WTC11 (cell line): ENCODE measurements at regions not wholly inside any gene's neighbourhood (a gene's known extent, or its start where the extent isn't known, plus 50 kb on each side); places are given as distances from the start of the nearest gene placed in this dataset.

Source experiments
- ATF3 ChIP-seq: sonication (generic); formaldehyde crosslinking; conservative IDR thresholded peaks from 2 replicates; pipeline ENCODE4 v1.8.1; 2022; ENCODE audit warnings: mild to moderate bottlenecking, missing genetic modification reagents
- CTCF ChIP-seq: fragments of 200-600 bp; IDR thresholded peaks from 2 replicates; pipeline ENCODE4 v1.8.0; 2022; ENCODE audit warnings: antibody characterized with exemption
- E2F1 ChIP-seq: sonication (generic); formaldehyde crosslinking; IDR thresholded peaks from 2 replicates; pipeline ENCODE4 v1.8.0; 2022; ENCODE audit warnings: mild to moderate bottlenecking, missing genetic modification reagents
- E2F5 ChIP-seq: sonication (generic); formaldehyde crosslinking; IDR thresholded peaks from 2 replicates; pipeline ENCODE4 v1.8.1; 2022; ENCODE audit warnings: mild to moderate bottlenecking, moderate library complexity, missing genetic modification reagents
- EMX1 ChIP-seq: fragments of 250-450 bp; sonication (Bioruptor Pico); IDR thresholded peaks from 2 replicates; pipeline ENCODE4 v1.8.0; 2021; ENCODE audit warnings: mild to moderate bottlenecking
- FOXK1 ChIP-seq: sonication (generic); formaldehyde crosslinking; IDR thresholded peaks from 2 replicates; pipeline ENCODE4 v1.8.0; 2022; ENCODE audit warnings: mild to moderate bottlenecking, moderate library complexity, missing genetic modification reagents
- FOXP4 ChIP-seq: sonication (generic); formaldehyde crosslinking; IDR thresholded peaks from 2 replicates; pipeline ENCODE4 v1.8.0; 2022; ENCODE audit warnings: mild to moderate bottlenecking, missing genetic modification reagents
- HMGXB4 ChIP-seq: sonication (generic); formaldehyde crosslinking; IDR thresholded peaks from 2 replicates; pipeline ENCODE4 v1.8.1; 2023; ENCODE audit warnings: mild to moderate bottlenecking, moderate library complexity, missing genetic modification reagents
- MLX ChIP-seq: sonication (generic); formaldehyde crosslinking; IDR thresholded peaks from 2 replicates; pipeline ENCODE4 v1.8.1; 2023; ENCODE audit warnings: mild to moderate bottlenecking, missing genetic modification reagents, moderate library complexity
- MXD4 ChIP-seq: fragments of 250-450 bp; sonication (Bioruptor Pico); IDR thresholded peaks from 2 replicates; pipeline ENCODE4 v1.8.0; 2021; ENCODE audit warnings: mild to moderate bottlenecking, moderate library complexity, borderline replicate concordance
- PRRX2 ChIP-seq: fragments of 250-450 bp; sonication (Bioruptor Pico); IDR thresholded peaks from 2 replicates; pipeline ENCODE4 v1.8.0; 2021; ENCODE audit warnings: mild to moderate bottlenecking
- SMAD4 ChIP-seq: sonication (generic); formaldehyde crosslinking; IDR thresholded peaks from 2 replicates; pipeline ENCODE4 v1.8.0; 2022; ENCODE audit warnings: mild to moderate bottlenecking, missing genetic modification reagents
- TEAD1 ChIP-seq: sonication (generic); formaldehyde crosslinking; IDR thresholded peaks from 2 replicates; pipeline ENCODE4 v1.8.0; 2022; ENCODE audit warnings: mild to moderate bottlenecking, missing genetic modification reagents
- TP53 ChIP-seq: sonication (generic); formaldehyde crosslinking; IDR thresholded peaks from 2 replicates; pipeline ENCODE4 v1.8.1; 2023; ENCODE audit warnings: mild to moderate bottlenecking, missing genetic modification reagents
- USF1 ChIP-seq: sonication (generic); formaldehyde crosslinking; IDR thresholded peaks from 2 replicates; pipeline ENCODE4 v1.8.0; 2022; ENCODE audit warnings: mild to moderate bottlenecking, missing genetic modification reagents
- ZBTB21 ChIP-seq: sonication (generic); formaldehyde crosslinking; IDR thresholded peaks from 2 replicates; pipeline ENCODE4 v1.8.1; 2023; ENCODE audit warnings: mild to moderate bottlenecking, missing genetic modification reagents, borderline replicate concordance
- ZNF281 ChIP-seq: sonication (generic); formaldehyde crosslinking; IDR thresholded peaks from 2 replicates; pipeline ENCODE4 v1.8.0; 2023; ENCODE audit warnings: mild to moderate bottlenecking, missing genetic modification reagents
- ZNF317 ChIP-seq: sonication (generic); formaldehyde crosslinking; IDR thresholded peaks from 2 replicates; pipeline ENCODE4 v1.8.1; 2023; ENCODE audit warnings: low read depth, mild to moderate bottlenecking, moderate library complexity, missing genetic modification reagents, borderline replicate concordance
- ZNF532 ChIP-seq: fragments of 250-450 bp; sonication (Bioruptor Pico); IDR thresholded peaks from 2 replicates; pipeline ENCODE4 v1.9.0; 2021; ENCODE audit warnings: mild to moderate bottlenecking, borderline replicate concordance
- ZSCAN18 ChIP-seq: fragments of 250-450 bp; sonication (Bioruptor Pico); IDR thresholded peaks from 2 replicates; pipeline ENCODE4 v2.1.2; 2022; ENCODE audit warnings: mild to moderate bottlenecking, moderate library complexity

GRCh38 chr6:49342410-49342809 lies 120.6 kb downstream of the MMUT start (continued):
- TF ChIP-seq HMGXB4 (CRISPR knock-in tag) = no peak
- no peak for TF ChIP-seq SMAD4 (CRISPR knock-in tag)
- no peak for TF ChIP-seq ZNF317
- peak; percentile 78 for TF ChIP-seq USF1 (CRISPR knock-in tag)
- TF ChIP-seq MLX (CRISPR knock-in tag) = no peak
- TF ChIP-seq ATF3 = no peak
- no peak for TF ChIP-seq E2F1 (CRISPR knock-in tag)
- no peak for TF ChIP-seq E2F5 (CRISPR knock-in tag)
- TF ChIP-seq ZNF532 (CRISPR knock-in tag) = peak; percentile 82; the same call in 1 of the 2 replicates
- TF ChIP-seq ZBTB21 (CRISPR knock-in tag) = no peak
- TF ChIP-seq FOXK1 = 0 out of 2 replicates have a peak, but pooled peaks have one; percentile 31
- 0 out of 2 replicates have a peak, but pooled peaks have one; percentile 36 for TF ChIP-seq MXD4
- TF ChIP-seq EMX1 (CRISPR knock-in tag) = no peak
- peak; percentile 42; the same call in 1 of the 2 replicates for TF ChIP-seq PRRX2 (CRISPR knock-in tag)
- 0 out of 2 replicates have a peak, but pooled peaks have one; percentile 54 for TF ChIP-seq FOXP4 (CRISPR knock-in tag)
- TF ChIP-seq ZNF281 (CRISPR knock-in tag) = no peak
- no peak for TF ChIP-seq CTCF
- TF ChIP-seq TP53 (CRISPR knock-in tag) = no peak
- no peak for TF ChIP-seq ZSCAN18
- peak; percentile 83; the same call in 1 of the 2 replicates for TF ChIP-seq TEAD1 (CRISPR knock-in tag)
